ENCODE measurements at regions not wholly inside any gene's neighbourhood (a gene's known extent, or its start where the extent isn't known, plus 50 kb on each side); places are given as distances from the start of the nearest gene placed in this dataset.

- no peak for DNase-seq (ENCODE audit: low spot score in 2 of 2)
- TF ChIP-seq EP300 (IDR thresholded peaks at IDR 0.05) (no peak), POLR2A (IDR thresholded peaks at IDR 0.05) (no peak), POLR2AphosphoS5 (IDR thresholded peaks at IDR 0.05) (no peak), CTCF (IDR thresholded peaks at IDR 0.05) (no peak)
- Histone ChIP-seq H3K36me3 (no peaks in the 10 kb centered on the region), H3K4me1 (no peaks in the 10 kb centered on the region), H3K9me3 (no peaks in the 10 kb centered on the region), H3K4me3 (no peak overlapping the region), H3K27me3 (no peaks in the 10 kb centered on the region), H3K27ac (no peak overlapping the region)
- WGBS, result 94% methylated on average over 8 of the region's 8 CpGs
Measured at GRCh38 chr14:84025106-84026012, 1504.6 kb upstream of the FLRT2 start.

GRCh38 chr14:84027351-84027750, 1502.6 kb upstream of the FLRT2 start:
- no peak for DNase-seq (ENCODE audit: low spot score in 2 of 2)
- TF ChIP-seq POLR2AphosphoS5 (IDR thresholded peaks at IDR 0.05), result no peak
- no peak for TF ChIP-seq EP300 (IDR thresholded peaks at IDR 0.05)
- no peak for TF ChIP-seq CTCF (IDR thresholded peaks at IDR 0.05)
- no peak for TF ChIP-seq POLR2A (IDR thresholded peaks at IDR 0.05)

GRCh38 chr14:84028080-84028604, 1501.8 kb upstream of the FLRT2 start:
- Histone ChIP-seq H3K9me3 (no peaks in the 10 kb centered on the region), H3K36me3 (no peaks in the 10 kb centered on the region), H3K4me3 (no peak overlapping the region), H3K27me3 (no peaks in the 10 kb centered on the region), H3K4me1 (no peaks in the 10 kb centered on the region), H3K27ac (no peak overlapping the region)
- DNase-seq (ENCODE audit: low spot score in 2 of 2), result no peak
- TF ChIP-seq POLR2A (IDR thresholded peaks at IDR 0.05) (no peak), CTCF (IDR thresholded peaks at IDR 0.05) (no peak), POLR2AphosphoS5 (IDR thresholded peaks at IDR 0.05) (no peak), EP300 (IDR thresholded peaks at IDR 0.05) (no peak)
- 75% methylated on average over 5 of the region's 5 CpGs for WGBS

More at GRCh38 chr14:84027351-84027750, 1502.6 kb upstream of the FLRT2 start:
- no peaks in the 10 kb centered on the region for H3K4me1 ChIP-seq
- H3K36me3 ChIP-seq, result no peaks in the 10 kb centered on the region
- no peak overlapping the region for H3K4me3 ChIP-seq
- H3K27me3 ChIP-seq, result no peaks in the 10 kb centered on the region
- H3K9me3 ChIP-seq, result no peaks in the 10 kb centered on the region
- H3K27ac ChIP-seq, result no peak overlapping the region

- no peaks in the 10 kb centered on the region for H3K27me3 ChIP-seq
Measured at GRCh38 chr14:84029246-84029645, 1500.7 kb upstream of the FLRT2 start.

More at GRCh38 chr14:84029246-84029645, 1500.7 kb upstream of the FLRT2 start:
- no peak overlapping the region for H3K27ac ChIP-seq
- H3K9me3 ChIP-seq, result no peaks in the 10 kb centered on the region
- no peak for DNase-seq (ENCODE audit: low spot score in 2 of 2)
- TF ChIP-seq POLR2A (IDR thresholded peaks at IDR 0.05) (no peak), EP300 (IDR thresholded peaks at IDR 0.05) (no peak), POLR2AphosphoS5 (IDR thresholded peaks at IDR 0.05) (no peak), CTCF (IDR thresholded peaks at IDR 0.05) (no peak)
- no peaks in the 10 kb centered on the region for H3K36me3 ChIP-seq
- no peaks in the 10 kb centered on the region for H3K4me1 ChIP-seq
- no peak overlapping the region for H3K4me3 ChIP-seq
